Ishikawa (cell line): ENCODE measurements at regions not wholly inside any gene's neighbourhood (a gene's known extent, or its start where the extent isn't known, plus 50 kb on each side); places are given as distances from the start of the nearest gene placed in this dataset.

Experiments used
- CEBPB ChIP-seq: IDR thresholded peaks from 2 replicates; pipeline ENCODE4 v1.6.1; 2012
- TAF1 ChIP-seq: IDR thresholded peaks from 2 replicates; pipeline ENCODE4 v1.6.1; 2012; ENCODE audit warnings: low read depth, mild to moderate bottlenecking
- YY1 ChIP-seq: IDR thresholded peaks from 2 replicates; pipeline ENCODE4 v1.6.1; 2012; ENCODE audit warnings: low read depth
- TF ChIP-seq, protein P1 (sequence below): IDR thresholded peaks from 2 replicates; pipeline ENCODE4 v1.6.1; 2012; ENCODE audit warnings: low read depth, mild to moderate bottlenecking

DNA sequence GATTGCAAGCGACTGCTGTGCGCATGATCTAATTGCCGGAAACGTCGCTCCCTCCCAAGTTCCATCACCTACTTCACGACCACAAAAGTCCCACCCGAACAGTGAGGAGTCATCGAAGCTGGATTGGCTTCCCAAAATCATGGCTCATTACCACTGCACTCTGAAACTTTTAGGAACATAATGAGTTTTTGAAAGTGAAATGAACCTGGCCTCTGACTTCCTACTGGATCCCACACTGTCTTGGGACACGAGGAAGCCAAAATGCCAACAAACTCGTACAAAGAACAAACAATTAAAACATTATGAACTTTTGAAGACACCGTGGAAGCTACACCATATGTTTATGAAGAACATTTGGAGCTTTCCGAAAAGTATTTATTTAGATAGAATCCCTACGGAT, 334.8 kb upstream of the TMPO start:
- TF ChIP-seq, protein P1, sequence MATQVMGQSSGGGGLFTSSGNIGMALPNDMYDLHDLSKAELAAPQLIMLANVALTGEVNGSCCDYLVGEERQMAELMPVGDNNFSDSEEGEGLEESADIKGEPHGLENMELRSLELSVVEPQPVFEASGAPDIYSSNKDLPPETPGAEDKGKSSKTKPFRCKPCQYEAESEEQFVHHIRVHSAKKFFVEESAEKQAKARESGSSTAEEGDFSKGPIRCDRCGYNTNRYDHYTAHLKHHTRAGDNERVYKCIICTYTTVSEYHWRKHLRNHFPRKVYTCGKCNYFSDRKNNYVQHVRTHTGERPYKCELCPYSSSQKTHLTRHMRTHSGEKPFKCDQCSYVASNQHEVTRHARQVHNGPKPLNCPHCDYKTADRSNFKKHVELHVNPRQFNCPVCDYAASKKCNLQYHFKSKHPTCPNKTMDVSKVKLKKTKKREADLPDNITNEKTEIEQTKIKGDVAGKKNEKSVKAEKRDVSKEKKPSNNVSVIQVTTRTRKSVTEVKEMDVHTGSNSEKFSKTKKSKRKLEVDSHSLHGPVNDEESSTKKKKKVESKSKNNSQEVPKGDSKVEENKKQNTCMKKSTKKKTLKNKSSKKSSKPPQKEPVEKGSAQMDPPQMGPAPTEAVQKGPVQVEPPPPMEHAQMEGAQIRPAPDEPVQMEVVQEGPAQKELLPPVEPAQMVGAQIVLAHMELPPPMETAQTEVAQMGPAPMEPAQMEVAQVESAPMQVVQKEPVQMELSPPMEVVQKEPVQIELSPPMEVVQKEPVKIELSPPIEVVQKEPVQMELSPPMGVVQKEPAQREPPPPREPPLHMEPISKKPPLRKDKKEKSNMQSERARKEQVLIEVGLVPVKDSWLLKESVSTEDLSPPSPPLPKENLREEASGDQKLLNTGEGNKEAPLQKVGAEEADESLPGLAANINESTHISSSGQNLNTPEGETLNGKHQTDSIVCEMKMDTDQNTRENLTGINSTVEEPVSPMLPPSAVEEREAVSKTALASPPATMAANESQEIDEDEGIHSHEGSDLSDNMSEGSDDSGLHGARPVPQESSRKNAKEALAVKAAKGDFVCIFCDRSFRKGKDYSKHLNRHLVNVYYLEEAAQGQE, result no peak
- TF ChIP-seq TAF1 (no peak), CEBPB (no peak), YY1 (no peak)
